ENCODE measurements at regions not wholly inside any gene's neighbourhood (a gene's known extent, or its start where the extent isn't known, plus 50 kb on each side); places are given as distances from the start of the nearest gene placed in this dataset.

- no peak overlapping the region for H2AFZ ChIP-seq (ENCODE audit: control insufficient read depth, low read depth, low read length)
- H3K4me3 ChIP-seq: no peak overlapping the region
- ATAC-seq: no peak
- no peaks in the 10 kb centered on the region for H3K27me3 ChIP-seq (replicated peaks in 1 of 2; ENCODE audit: control insufficient read depth in 2 of 2, insufficient read depth in 2 of 2, low read length in 1 of 2)
- no peak overlapping the region for H3K9ac ChIP-seq (ENCODE audit: control insufficient read depth, insufficient read depth, low read length)
- ChIA-PET SMC1A (ENCODE audit: uncharacterized antibody, unreplicated experiment) (interaction anchor here (0.6 to 1.7 kb wide), 2 partner anchors 350 to 382 kb away, joined by 3 to 4 read pairs; no protein-coding TSS in a partner anchor), POLR2A (no interaction called here), RAD21 (ENCODE audit: unreplicated experiment) (no interaction called here), CTCF (interaction anchor here (1.5 to 1.8 kb wide), 2 partner anchors 19 to 29 kb away, joined by 4 to 7 read pairs; no protein-coding TSS in a partner anchor)
- no peaks in the 10 kb centered on the region for H3K9me3 ChIP-seq (replicated peaks; ENCODE audit: control insufficient read depth, insufficient read depth, low read length)
- H3K4me2 ChIP-seq (ENCODE audit: control insufficient read depth, insufficient read depth): no peak overlapping the region
- no peaks in the 10 kb centered on the region; a peak in 1 of 4 replicates for H3K36me3 ChIP-seq (ENCODE audit: control insufficient read depth in 2 of 2, insufficient read depth in 2 of 2, low read length in 1 of 2)
- in situ Hi-C loops (cut with MboI): no loop called here
- intact Hi-C loops (cut with micrococcal nuclease; ENCODE audit: unreplicated experiment): no loop called here
- no peak for FAIRE-seq
- H3K4me1 ChIP-seq (ENCODE audit: control insufficient read depth, insufficient read depth, low read length): no peaks in the 10 kb centered on the region
- no peak for DNase-seq (ENCODE audit: low read depth, low spot score)
- H3K27ac ChIP-seq (ENCODE audit: control insufficient read depth, insufficient read depth): no peak overlapping the region
- no peaks in the 10 kb centered on the region for H4K20me1 ChIP-seq (ENCODE audit: control insufficient read depth, insufficient read depth)
- no TSS peak for BruUV-seq (replicated peaks)
- H3K79me2 ChIP-seq (ENCODE audit: control insufficient read depth, insufficient read depth, low read length): no peaks in the 10 kb centered on the region
- TF ChIP-seq, protein P1, sequence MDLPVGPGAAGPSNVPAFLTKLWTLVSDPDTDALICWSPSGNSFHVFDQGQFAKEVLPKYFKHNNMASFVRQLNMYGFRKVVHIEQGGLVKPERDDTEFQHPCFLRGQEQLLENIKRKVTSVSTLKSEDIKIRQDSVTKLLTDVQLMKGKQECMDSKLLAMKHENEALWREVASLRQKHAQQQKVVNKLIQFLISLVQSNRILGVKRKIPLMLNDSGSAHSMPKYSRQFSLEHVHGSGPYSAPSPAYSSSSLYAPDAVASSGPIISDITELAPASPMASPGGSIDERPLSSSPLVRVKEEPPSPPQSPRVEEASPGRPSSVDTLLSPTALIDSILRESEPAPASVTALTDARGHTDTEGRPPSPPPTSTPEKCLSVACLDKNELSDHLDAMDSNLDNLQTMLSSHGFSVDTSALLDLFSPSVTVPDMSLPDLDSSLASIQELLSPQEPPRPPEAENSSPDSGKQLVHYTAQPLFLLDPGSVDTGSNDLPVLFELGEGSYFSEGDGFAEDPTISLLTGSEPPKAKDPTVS (IDR thresholded peaks at IDR 0.05; ENCODE audit: low read depth, low read length): no peak
- TF ChIP-seq, protein P2, sequence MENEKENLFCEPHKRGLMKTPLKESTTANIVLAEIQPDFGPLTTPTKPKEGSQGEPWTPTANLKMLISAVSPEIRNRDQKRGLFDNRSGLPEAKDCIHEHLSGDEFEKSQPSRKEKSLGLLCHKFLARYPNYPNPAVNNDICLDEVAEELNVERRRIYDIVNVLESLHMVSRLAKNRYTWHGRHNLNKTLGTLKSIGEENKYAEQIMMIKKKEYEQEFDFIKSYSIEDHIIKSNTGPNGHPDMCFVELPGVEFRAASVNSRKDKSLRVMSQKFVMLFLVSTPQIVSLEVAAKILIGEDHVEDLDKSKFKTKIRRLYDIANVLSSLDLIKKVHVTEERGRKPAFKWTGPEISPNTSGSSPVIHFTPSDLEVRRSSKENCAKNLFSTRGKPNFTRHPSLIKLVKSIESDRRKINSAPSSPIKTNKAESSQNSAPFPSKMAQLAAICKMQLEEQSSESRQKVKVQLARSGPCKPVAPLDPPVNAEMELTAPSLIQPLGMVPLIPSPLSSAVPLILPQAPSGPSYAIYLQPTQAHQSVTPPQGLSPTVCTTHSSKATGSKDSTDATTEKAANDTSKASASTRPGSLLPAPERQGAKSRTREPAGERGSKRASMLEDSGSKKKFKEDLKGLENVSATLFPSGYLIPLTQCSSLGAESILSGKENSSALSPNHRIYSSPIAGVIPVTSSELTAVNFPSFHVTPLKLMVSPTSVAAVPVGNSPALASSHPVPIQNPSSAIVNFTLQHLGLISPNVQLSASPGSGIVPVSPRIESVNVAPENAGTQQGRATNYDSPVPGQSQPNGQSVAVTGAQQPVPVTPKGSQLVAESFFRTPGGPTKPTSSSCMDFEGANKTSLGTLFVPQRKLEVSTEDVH (IDR thresholded peaks at IDR 0.05; ENCODE audit: low read depth, partially characterized antibody): no peak
- TF ChIP-seq TCF12 (IDR thresholded peaks at IDR 0.05; ENCODE audit: low read depth, low read length) (no peak), STAT3 (IDR thresholded peaks at IDR 0.05; ENCODE audit: low read depth, low read length) (no peak), POU2F2 (IDR thresholded peaks at IDR 0.05; ENCODE audit: borderline replicate concordance, low read depth, low read length) (no peak), MEF2B (IDR thresholded peaks at IDR 0.05; ENCODE audit: partially characterized antibody, poor library complexity, severe bottlenecking) (no peak)
Measured at GRCh38 chr6:154908723-154909122, 86.4 kb upstream of the TIAM2 start.

All from GM12878 (cell line).